NCI-H524 (cell line): ENCODE measurements at regions not wholly inside any gene's neighbourhood (a gene's known extent, or its start where the extent isn't known, plus 50 kb on each side); places are given as distances from the start of the nearest gene placed in this dataset.
"Not testable (repeated sequence)": the region's sequence is repeated elsewhere in the genome, so short reads cannot be mapped to it uniquely, and the experiment has no call there.

ENCODE experiments used
- DNase-seq, 2 experiments: peaks; one replicate each; lab custom pipeline; 2025; lab: John Stamatoyannopoulos, UW

GRCh38 chr9:22170556-22170955 lies 161.5 kb upstream of the CDKN2B start:
- DNase-seq, result no peak

- no peak for DNase-seq
Measured at GRCh38 chr9:22170990-22171670, 162.0 kb upstream of the CDKN2B start.

GRCh38 chr9:22171691-22172090 lies 162.6 kb upstream of the CDKN2B start:
- DNase-seq, result no peak

GRCh38 chr9:22173908-22174307 lies 164.8 kb upstream of the CDKN2B start:
- no peak for DNase-seq

- DNase-seq, result no peak
Measured at GRCh38 chr9:22175972-22176545, 167.0 kb upstream of the CDKN2B start.

- DNase-seq, result not testable (repeated sequence)
Measured at GRCh38 chr9:22181021-22181420, 171.9 kb upstream of the CDKN2B start.

GRCh38 chr9:22189471-22189870 lies 180.4 kb upstream of the CDKN2B start:
- DNase-seq, result no peak

- DNase-seq, result not testable (repeated sequence)
Measured at GRCh38 chr9:22197000-22197399, 187.9 kb upstream of the CDKN2B start.

- no peak for DNase-seq
Measured at GRCh38 chr9:22198681-22199080, 189.6 kb upstream of the CDKN2B start.

GRCh38 chr9:22201256-22201655 lies 192.2 kb upstream of the CDKN2B start:
- no peak for DNase-seq

GRCh38 chr9:22203371-22204138 lies 194.4 kb upstream of the CDKN2B start:
- DNase-seq, result no peak

GRCh38 chr9:22204240-22204639 lies 195.1 kb upstream of the CDKN2B start:
- no peak for DNase-seq

- DNase-seq, result no peak
Measured at GRCh38 chr9:22206833-22207232, 197.7 kb upstream of the CDKN2B start.

GRCh38 chr9:22208846-22209585 lies 199.9 kb upstream of the CDKN2B start:
- DNase-seq, result no peak

- DNase-seq, result no peak
Measured at GRCh38 chr9:22210262-22210661, 201.2 kb upstream of the CDKN2B start.

GRCh38 chr9:22210936-22211335 lies 201.8 kb upstream of the CDKN2B start:
- no peak for DNase-seq

- no peak for DNase-seq
Measured at GRCh38 chr9:22211588-22212360, 202.7 kb upstream of the CDKN2B start.

- DNase-seq, result no peak
Measured at GRCh38 chr9:22214021-22214420, 204.9 kb upstream of the CDKN2B start.

- DNase-seq, result peak in 1 of 2 experiments; percentile 20
Measured at GRCh38 chr9:22214497-22215031, 205.5 kb upstream of the CDKN2B start.

GRCh38 chr9:22215521-22215920 lies 206.4 kb upstream of the CDKN2B start:
- peak; percentile 58 to 87 for DNase-seq

GRCh38 chr9:22216730-22217172 lies 207.6 kb upstream of the CDKN2B start:
- DNase-seq, result no peak
